HG02981 (cell line): ENCODE measurements at regions not wholly inside any gene's neighbourhood (a gene's known extent, or its start where the extent isn't known, plus 50 kb on each side); places are given as distances from the start of the nearest gene placed in this dataset.

Source experiments
- ATAC-seq: cut with Tn5 transposase; IDR thresholded peaks from one replicate; pipeline ENCODE4 v1.9.1; 2021; ENCODE audit warnings: mild to moderate bottlenecking, moderate library complexity; ENCODE audit not compliant: unreplicated experiment

DNA sequence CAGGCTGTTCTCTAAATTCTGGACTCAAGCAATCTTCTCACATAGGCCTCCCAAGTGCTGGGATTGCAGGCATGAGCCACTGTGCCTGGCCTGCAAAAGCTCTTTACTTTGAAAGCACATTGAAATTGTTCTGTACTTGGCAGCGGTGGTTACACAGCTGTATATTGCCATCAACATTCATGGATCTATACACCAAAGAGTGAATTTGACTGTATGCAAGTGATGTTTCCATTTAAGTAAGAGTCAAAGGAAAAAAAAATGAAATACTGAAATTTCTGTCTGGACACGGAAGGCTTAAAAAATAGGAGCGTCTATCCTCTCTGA is 450.6 kb upstream of the PSMD7 start:
- no peak for ATAC-seq

DNA sequence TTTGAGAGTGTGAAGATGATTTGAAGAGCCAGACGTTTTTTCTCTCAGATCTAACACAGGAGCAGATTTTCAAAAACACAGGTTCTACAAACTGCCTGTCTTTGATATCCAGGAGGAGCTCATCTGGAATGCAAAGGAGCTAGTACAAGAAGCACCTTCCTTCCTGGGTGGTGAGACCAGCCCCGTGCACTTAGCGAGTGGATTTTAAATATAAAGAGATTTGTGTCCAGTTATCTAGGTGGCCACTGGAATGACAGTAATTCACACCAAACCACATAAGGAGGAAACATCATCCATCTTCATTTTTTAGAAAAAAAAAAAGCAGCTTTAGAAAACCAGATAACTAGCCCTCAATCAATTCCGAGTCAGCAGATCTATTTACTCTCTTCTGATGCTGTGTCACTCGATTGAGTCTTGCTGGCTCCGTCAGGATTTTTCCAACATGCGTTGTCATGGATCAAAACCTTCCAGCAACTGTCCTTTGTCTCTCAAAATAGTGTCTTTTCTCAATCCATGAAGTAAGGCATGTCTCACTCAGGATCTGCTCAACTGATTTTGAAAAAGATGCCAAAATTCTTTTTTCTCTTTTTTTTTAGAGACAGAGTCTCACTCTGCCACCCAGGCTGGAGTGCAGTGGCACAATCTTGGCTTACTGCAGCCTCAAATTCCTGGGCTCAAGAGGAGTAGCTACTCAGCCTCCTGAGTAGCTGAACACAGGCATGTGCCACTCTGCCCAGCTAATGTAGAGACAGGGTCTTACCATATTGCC is 451.2 kb upstream of the PSMD7 start:
- ATAC-seq: no peak

DNA sequence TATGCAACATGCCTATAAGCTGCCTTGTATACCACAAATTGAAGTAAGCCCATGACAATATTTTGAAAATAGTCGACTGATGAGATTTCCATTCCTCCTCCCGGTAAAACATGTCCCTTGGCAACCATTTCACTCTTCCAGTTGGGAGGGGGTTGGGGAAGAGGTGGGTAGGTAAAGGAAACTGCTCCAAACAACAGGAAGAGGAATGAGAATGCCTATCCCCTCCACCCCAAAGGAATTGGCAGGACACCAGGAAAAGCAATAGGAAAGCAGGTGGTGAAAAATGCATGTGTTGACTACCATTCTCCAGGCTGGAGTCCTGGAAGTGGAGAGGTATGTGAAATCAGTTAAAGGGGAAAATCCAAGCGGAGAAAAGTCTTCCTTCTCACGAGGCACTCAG is 455.9 kb upstream of the PSMD7 start:
- ATAC-seq: no peak

DNA sequence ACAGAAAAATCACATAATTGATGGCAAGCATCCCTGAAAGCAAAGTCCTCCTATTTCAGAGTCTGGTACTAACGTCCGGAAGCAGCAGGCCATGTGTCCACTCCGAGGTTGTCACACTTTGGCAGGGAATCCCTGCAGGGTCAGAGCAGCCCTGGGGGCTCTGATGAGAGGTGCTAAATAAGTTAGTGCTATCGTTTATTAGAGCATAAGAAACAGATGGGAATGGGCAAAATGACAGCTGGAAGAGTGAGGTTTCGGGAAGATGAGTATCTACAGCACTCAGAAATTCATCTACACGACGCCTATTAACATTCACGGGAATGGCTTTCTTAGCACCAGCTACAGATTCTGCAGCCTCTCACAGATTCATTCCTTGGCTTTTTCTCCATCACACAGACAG is 465.4 kb upstream of the PSMD7 start:
- no peak for ATAC-seq

DNA sequence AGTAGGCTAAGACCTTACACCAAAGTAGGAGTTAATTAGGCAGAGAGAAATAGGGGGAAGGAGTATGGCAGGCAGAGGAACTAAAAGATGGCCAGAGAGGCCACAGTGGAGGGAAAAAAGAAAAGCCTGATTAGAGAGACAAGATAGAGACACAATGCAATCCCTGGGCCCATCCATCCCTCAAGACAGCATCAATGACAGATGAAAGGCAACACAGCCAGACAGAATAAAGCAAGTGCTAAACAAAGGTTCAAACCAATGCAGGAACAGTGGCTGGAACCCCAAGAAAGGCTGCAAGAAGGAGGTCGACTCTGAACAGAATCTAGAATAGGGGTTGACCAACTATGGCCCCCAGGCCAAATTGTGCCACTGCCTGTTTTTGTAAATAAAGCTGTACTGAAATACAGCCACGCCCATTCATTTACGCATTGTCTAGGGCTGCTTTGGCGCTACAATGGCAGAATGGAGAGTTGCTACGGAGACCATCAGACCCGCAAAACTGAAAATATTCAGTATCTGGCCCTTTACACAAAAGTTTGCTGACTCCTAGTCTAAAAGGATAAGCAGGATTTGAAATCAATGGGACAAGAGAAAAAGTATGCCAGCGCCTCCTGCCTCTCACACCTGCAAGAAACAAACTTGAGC is 473.3 kb upstream of the PSMD7 start:
- ATAC-seq: no peak

DNA sequence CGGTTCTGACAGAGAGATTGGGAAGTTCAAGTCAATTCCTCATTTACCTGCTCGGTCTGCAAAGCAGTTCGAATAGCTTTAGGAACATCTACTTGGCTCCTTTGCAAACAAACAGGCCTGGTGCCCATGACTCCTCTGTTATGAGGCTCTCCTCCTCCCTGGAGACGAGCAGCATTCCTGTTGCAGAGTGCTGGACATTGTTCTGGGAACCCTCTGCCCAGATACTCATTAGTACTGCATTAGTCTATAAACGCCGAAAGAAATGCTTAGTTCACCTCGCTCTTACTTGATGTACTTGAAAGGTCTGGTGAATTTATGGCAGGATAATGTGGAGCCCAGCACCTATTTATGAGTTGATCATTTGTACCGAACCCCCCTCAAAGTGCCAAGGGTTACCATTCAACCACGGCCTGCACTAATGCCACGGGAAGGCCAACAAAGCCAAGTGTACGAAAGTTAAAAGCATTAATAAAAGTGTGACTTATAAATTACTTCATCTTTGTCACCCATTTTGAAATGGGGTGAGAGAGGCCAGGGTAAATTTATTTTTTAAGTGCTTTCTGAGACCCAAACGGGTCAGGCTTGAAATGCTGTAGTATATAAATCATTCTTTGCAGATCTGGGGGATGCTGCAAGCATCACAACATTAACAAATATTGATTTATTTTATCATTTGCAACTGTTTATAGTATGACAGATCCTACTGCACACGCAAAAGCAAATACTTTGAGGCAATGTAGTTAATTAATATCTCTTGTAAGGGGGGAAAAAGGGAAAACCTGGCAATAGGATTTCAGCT is 478.9 kb upstream of the PSMD7 start:
- ATAC-seq: no peak

DNA sequence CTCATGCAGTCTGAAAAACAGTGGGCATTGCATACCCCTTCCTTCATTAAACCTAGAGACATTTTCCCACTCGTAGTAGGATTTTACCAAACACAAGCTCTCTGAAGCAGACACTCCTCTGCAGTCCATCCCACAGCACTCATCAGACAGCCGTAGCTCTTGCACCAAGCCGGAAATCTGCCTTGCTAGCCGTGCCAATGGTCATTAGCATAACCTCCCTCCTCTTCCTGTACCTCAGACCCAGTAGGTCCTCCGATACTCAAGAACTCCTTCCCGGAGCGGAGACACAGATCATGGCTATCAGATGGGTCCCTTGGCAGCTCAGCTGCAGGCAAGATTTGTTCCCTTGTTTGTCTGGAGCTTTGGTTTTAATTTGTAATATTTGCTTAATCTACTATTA is 483.1 kb upstream of the PSMD7 start:
- ATAC-seq: no peak

DNA sequence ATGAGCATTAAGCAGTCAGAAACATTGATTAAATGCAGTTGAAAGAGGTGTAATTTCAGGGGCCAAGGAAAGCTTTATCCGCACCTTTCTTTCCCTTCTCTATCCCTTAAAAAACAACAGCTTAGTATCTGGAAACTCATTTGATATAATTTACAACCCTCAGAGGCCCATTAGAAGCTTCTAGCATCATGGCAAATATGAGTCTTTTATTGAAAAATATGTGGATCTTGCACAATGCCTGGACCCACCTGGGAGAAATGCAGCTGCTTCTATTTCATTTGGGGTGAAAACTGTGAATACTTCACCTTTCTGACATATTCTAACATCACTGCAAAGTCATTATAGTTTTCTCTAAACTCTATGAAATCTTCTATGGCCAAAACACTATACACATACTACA is 492.2 kb upstream of the PSMD7 start:
- ATAC-seq: no peak

DNA sequence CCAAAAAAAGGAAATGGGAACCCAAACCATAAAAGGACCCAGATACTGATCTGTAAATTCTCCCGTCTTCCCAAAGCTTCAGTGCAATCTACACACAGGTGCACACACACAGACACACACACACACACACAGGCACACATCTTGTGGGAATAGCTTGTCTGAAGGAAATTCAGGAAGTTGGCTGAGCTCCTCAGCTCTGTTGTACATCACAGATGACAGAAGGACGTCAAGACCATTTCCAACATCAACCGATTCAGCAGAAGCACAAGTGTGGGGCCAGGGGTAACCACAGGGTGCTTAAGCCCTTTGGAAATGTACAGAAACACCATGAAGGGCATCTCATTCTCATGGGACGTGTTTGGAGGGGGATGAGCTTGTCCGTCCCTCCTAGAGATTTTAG is 498.1 kb upstream of the PSMD7 start:
- ATAC-seq: no peak

DNA sequence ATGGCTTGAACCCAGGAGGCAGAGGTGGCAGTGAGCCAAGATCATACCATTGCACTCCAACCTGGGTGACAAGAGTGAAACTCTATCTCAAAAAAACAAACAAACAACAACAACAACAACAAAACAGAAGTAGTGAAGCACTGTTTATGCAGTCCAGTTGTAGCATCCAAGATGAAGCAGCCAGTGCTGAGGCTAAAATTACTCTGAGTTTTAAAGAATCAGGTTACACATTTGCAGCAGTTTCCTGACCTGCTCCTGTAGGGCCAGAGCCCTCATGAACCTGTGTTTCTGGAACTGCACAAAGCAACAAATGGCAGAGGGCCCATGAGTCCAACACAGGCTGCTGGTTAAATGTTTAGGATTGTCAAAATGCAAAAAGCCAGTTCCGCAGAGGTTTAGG is 499.5 kb upstream of the PSMD7 start:
- no peak for ATAC-seq

DNA sequence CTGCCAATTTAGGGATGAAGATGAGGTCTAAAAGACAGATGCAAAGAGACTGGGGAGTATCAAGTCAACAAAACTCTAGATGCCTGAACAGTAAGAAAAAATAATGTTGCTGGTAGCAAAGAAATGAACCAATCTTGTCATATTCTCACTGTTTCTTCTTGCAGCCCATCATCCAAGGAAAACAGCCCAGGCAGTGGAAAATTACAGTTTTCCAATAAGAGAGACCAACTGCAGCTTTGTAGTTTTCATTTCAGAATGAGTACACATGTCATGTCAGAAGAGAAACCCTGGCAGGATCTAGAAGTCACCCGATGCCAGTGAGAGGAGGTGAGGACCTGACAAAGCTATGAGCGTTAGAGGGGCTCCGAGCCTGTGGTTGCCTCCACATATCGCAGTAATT is 500.4 kb upstream of the PSMD7 start:
- ATAC-seq: no peak

DNA sequence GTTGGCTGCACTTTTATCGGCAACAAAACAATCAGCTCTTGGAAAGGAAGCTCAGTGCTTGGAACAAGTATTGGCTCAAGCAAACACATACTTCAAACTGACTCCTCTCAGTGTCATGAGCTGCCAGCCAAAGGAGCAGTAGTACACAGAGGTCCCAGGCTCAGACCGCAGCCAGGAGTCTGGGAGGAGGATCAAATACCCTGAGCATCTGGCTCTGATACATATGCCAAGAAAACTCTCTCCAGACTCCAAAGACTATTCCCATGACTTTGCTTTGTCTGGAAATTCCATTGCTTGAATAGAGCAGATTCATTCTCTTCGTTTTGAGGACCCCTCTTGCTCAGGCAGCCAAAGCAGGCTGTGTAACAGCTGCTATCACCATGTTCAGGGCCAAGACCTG is 501.6 kb upstream of the PSMD7 start:
- ATAC-seq: no peak

DNA sequence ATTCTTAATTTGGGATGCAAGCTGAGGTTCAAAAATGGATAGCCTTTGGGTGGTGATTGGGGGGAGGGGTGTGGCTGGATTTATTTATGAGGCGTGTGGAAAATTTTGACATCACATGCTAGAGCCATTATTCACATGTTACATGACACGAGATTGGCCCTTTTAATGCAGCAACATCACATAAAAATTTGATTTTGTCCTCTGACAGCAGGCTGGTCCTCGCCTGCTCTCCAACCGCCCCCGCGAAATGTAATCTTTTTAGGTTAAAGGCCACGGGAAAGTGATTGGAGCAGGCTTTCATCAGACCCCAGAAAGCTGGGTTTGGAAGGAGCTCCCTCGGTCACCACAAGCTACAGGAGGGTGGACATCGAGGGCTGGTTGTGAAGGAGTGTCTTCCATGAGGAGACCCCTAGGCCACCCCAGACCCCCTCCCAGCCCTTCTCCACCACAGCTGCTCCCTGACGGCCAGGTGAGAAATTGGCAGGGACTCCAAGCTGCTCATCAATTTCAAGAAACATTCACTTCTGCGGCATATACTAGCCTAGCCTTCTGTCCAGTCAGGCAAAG is 502.7 kb upstream of the PSMD7 start:
- ATAC-seq: no peak

DNA sequence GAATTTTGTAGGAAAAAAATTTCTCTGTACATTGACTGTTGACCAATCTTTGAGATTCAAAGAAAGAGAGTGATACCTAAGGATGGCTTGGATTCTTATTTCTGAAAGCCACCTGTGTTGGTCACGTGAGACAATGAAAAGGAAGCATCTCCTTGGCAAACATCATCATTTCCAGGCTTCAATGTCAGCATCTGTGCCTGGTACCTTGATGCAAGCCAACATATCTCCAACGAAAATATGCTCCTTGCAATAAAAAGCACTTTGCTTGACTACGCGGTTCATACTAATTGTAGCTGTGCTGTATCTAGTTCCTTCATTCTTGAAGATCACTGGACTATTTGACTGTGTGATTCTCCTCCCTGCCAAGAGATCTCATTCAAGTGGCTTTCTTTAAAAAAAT is 503.4 kb upstream of the PSMD7 start:
- ATAC-seq: no peak

DNA sequence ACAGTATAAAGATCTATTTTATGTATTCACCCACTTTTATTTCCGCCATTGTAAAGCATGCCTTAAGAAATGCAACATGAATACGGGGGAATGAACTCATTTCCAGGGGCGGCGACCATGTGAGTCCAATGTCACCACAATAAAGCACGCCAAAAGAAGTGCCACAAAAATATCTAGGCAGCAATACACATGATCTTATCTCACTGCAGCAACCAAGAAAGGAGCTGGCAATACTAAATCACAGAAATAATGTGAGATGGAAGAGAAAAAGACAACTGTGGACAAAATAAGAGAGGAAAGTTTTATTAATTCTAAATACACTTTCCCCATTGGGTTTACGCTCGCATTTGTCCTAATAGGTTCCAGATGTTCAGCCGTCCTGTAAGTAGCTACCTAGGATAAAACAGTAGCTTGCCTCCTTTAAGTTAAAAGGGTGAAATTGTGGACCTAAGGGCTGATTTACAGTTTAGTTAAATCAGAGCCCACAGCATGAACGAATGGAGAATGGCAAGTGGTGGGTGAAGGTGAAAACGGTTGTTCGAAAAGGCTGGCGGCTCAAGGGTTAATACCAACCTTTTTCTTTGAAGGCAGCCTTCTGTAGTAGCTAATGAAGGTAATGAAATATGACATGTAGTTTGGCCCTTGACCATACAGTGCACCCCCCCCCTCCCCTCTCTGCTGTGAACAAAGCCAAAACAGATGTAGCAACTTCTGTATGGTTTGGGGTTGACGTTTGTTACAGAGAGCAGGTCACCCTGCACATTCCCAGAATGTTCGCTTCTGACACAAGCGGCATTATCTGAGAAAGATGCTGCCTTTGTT is 504.2 kb upstream of the PSMD7 start:
- ATAC-seq: no peak

DNA sequence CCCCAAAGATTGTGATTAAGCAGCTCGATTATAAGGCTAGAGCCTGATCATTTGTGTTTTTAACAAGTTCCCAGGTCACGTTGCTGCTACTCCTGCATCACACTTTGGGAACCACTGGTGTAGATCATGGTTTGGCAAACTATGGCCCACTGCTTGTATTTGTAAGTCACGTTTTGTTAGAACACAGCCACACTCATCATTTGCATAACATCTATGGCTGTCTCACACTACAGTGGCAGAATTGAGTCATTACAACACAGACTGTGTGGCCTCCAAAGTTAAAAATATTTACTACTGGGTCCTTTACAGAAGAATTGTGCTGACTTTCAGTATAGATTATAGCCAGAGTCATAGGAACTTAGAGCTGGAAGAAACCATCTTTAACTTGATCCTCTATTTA is 515.3 kb upstream of the PSMD7 start:
- no peak for ATAC-seq

DNA sequence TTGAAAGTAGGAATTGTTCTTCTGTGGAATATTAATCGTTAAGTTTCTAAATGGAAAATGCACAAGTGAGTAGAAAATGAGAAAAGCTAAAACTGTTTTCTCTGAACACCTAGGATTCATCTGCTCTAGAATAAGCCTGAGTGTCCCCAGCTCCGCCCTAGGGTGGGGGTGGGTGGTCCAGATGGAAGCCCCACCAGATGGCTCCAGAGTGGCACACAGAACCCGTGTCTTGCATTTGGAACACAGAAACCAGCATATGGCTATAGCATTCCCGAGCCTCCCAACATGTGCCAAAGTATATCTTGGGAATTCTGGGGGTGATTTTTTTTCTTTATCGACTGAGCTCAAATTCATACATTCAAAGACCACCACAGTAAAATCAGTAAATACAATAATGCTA is 517.7 kb upstream of the PSMD7 start:
- ATAC-seq: no peak

DNA sequence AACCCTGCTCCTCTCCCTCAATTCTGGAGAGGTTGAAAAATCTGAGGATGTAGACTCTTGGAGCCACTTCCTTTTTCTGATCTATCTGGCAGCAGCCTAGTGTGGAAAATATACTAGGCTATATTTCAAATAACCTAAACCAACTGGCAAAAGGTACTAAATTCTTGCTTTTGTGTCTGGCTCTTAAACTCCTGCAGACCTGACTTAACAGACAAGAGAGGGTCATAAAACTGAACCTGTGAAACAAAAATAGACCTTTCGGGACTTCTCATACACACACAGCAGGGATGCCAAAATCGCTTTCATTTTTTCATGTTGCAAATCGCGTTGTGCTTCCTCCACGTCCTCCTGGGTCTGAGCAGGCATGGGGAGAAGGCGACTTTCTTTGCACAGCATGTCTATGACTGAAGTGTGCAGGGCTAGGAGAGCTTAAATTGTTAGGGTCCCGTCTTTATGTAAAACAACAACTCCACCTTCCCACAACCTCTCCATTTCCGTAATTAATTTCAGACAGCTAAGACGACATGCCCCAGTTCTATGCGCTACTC is 520.7 kb upstream of the PSMD7 start:
- no peak for ATAC-seq

DNA sequence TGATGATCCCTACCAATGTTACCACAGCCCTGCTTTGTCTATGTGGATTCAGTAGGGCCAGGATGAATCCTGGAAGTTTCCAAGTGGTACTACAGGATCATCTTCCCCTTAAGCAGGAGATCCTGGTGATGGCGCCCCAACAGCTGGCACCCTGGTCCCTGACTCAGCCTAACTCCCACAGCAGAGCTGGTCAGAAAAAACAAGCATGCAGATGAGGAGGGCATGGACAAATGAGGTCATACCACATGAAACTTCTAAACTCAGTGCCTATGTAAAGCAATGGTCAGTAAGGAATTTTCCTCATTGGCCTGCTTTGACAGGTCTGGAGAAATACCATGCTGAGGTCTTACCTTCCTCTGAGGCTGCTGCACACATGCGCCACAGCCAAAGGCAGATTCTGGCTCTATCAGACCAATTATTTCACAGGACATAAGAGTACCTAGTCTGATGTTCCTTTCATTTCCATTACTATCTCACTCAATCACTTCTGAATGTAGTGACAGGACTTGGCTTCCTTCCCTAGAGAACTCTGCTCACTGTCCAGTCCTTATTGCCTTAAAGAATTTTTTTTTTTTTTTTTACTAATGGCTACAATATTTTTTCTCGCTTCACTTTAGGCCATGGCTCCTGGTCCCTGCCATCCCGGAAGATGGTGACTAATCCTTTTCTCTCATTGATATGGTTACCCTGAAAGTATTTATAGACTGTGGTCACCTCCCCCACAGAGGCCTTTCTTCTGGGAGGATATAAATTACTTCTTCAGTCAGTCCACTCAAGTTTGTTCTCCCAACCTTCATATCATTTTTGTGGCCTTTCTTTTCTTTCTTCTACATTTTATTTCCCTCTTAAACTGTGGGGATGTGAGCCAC is 525.2 kb upstream of the PSMD7 start:
- ATAC-seq: no peak

DNA sequence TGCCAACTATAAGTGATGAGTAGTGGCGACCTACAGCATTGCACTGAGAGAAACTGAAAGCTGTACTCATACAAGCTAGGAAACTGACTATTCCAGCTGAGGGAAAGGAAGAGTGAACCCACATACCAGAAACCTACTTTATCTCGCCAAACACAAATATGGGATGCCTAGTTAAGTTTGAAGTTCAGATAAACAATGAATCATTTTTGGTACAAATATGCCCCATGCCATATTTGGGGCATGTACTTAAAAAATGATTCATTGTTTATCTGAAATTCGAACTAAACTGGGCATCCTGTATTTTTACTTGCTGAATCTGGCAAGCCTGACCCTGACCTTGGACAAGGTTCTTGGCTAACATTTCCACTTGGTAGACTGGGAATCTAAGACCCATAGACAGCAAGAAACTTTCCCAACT is 527.8 kb upstream of the PSMD7 start:
- no peak for ATAC-seq
